GM04504 (cell line): ENCODE measurements at regions not wholly inside any gene's neighbourhood (a gene's known extent, or its start where the extent isn't known, plus 50 kb on each side); places are given as distances from the start of the nearest gene placed in this dataset.
A peak's percentile ranks its signal among the peaks of the same experiment; 100 is the strongest.

Experiments used
- DNase-seq: peaks from one replicate; pipeline ENCODE4 v3.0.0-alpha.2; 2012; ENCODE audit warnings: low read depth

DNA sequence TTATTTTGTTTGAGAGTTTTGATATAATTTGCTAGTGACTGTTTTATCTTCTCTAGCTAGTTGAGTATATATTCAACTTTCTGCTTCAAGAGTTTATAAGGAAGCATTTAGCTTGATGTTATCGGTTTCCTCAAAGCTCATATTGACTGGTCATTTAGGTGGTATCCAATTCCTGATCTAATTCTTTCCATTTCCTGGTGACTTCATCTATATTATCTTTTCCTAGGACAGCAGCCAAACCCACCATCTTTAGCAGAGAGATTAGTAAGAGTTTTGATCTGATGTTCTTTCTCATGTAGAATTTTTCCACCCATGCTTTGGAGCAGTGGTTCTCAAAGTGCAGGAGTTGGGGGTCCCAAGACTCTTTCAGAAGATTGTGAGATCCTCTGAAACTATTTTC is 148.6 kb upstream of the STT3B start:
- DNase-seq, result no peak

DNA sequence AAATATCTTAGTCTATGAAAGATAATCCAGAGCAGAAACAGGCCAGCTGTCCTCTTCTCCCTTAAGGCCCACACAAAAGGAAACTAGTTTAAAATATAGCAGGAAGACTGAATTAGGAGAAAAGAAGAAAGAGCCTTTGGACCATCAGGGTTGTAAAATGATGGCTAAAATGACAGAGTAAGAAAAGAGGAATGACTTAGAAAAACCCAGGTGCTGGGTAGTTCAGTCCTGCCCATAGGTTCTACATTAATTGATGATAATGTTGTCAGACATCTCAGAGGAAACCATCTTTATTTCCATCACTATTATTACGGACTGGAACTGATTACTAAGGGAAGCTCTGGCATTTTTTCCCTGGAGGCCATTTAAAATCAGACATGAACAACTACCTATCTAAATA is 142.8 kb upstream of the STT3B start:
- DNase-seq, result no peak

DNA sequence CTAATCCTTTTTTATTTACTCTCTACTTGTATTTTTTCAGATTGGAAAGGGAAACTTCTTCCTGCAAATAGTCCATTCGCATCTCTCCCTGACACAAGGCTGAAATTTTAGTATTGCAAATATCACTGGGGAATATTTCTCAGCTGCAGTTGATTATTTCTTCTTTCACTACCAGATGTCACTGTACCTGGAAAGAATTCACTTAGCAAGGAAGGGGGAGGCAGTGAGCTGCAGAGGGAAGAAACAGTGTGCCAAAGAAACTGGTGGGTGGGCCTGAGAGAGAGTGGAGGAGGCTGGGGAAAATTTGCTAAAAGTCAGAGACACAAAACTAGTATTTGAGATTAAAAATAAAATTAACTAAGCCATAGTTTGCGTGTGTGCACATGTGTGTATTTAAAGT is 142.3 kb upstream of the STT3B start:
- no peak for DNase-seq

DNA sequence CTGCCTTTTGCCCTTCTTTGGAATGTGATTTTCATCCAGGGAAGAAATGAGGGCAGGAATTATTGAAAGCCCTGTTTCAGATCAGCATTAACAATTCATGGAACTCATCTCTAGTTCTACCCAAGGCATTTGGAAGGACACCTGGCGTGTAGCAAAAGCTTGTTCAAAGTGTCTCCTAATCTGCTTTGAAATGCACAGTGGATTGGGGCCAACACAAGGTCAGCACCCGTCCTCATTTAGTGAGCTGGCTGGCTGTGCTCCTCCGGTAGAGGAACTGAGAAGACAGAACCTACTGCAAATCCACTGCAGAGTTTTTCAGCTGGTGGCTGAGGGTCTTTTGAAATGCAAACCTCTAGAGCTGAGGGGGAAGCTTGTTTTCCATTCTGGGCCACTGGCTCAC is 141.6 kb upstream of the STT3B start:
- DNase-seq, result no peak

DNA sequence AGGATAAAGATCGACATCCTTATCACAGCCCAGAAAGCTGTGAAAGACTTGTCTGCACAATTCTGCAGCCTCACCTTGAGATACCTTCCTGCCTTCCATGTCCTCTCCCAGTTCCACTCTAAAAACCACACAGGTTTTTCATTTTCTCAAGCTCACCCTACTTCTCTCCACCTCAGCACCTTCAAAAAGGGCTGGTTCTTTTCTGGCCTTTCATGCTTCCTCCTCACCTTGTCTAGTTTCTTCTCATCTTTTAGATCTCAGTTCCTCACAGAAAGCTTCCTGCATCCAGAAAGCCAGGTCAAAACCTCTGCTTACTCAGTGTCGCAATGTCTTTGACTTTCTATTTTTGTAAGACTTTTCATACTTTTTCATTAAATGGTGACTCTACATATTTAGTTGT is 140.2 kb upstream of the STT3B start:
- DNase-seq, result no peak

DNA sequence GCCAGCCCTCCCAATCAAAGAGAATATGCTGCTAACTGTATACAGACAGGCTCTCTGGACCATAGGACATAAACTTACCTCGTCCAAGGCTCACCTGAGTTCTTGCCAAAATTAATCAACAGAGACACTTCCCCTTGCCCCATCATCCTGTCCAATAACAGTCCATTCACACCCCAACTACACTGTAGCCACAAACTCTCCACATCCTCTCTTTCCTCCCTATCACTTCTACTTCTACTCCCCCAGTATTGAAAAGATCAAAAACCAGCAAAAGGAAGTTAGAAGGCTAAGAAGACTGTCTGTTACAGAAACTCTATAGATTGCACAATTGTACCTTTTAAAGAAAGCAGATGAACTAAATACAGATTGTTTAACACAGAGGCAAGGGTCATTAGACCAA is 133.5 kb upstream of the STT3B start:
- DNase-seq, result no peak

DNA sequence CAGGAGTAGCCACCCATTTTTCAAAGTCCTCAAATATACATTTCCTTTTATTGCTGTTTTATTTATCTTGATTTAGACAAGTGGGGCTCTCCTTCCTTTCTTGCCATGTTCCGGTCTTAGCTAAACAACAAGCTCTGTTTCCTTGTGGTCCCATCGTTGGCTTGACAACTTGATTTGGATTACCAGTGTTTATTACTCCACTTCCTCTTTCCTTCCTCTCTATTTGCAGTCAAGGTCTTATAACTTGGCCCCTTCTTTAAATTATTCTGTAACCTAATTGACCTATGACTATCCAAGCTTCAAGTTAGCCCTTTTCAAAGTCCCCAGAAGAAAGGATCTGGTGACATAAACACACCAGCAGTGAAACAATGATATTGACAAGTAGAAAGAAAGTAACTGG is 130.6 kb upstream of the STT3B start:
- DNase-seq, result no peak

DNA sequence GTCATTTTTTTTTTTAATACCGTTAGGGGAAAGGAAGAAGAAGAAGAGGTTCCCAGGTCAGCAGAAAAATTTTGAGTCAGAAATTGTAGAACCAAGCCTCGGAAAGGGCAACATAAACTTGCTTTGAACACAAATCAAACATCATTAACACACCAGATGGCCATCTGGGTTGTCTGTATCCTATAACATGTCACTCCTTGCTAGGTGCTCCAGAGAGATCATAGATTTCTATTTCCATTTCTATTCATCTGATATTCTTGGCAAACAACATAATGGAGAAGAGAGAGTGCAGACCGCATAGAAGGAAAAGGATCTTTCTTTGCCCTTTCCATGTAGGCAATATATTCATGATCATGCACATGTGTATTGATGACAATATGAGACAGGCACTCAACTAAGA is 129.5 kb upstream of the STT3B start:
- no peak for DNase-seq

DNA sequence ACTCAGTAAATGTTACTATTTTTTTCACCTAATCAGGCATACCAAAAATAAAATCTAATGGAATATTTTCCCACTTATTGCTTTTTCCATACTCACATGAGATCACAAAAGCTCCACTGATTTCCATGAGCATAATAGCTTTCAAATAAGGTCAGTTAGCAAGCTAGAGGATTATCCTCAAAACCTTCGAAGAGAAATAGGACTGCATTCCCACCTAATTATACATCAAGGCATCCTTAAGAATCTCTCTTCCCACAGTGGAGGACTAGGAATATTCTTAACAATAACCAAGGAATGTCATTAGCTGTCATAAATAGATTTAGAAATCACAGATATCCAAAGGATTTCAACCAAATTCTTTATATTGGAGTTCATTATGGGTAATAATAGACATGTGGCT is 127.9 kb upstream of the STT3B start:
- no peak for DNase-seq

DNA sequence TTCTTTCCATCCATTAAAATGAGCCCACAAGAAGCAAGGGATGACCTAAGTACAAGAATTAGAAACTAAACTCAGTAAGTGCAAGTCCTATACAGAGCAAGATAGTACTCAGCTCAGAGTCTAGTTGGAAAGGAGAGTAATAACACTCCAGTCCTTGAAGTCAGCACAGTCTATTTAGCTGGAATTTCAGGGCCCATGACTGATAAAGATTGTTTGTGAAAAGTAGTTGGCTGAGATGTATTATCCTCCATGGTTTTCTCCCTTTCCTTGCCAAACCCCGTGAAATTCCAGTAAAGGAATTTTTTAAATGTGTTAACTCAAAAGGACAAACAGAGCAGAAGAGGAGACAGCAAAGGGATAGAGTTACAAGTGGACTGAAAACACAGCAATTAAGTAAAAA is 127.2 kb upstream of the STT3B start:
- no peak for DNase-seq

DNA sequence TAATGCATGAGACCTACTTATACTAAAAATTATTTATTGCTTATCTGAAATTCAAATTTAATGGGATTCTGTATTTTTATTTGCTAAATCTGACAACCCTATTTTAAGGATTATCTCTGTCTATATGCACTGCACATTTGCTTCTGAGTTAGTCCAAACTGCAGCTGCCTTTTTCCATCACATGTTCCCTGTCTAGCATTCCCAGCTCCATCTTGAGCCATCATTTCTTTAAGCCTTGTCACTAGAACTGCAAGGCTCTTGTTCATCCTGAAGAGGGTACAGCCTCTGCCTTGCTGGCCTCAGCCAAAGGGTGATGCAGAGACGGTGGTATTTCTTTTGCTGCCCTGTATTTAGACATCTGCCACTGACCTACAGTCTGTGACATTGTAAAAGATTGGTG is 125.8 kb upstream of the STT3B start:
- no peak for DNase-seq

DNA sequence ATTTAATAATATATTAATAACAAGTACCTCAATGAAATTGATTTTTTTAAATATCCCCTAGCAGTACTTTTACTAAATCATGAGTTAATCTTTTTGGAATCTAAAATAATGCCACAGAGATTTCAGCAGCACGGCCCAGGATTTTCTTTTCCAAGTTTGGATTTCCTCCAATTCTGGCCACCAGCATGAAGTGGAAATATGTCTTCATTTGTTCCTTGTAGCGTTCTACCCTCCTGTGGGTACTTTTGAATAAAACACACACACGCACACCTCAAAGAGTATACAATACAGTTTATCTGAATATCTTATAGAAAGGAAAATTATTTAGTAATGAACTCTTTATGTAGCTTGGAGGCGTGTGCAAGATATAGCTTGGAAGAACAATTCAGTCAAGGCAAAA is 125.1 kb upstream of the STT3B start:
- DNase-seq, result no peak

DNA sequence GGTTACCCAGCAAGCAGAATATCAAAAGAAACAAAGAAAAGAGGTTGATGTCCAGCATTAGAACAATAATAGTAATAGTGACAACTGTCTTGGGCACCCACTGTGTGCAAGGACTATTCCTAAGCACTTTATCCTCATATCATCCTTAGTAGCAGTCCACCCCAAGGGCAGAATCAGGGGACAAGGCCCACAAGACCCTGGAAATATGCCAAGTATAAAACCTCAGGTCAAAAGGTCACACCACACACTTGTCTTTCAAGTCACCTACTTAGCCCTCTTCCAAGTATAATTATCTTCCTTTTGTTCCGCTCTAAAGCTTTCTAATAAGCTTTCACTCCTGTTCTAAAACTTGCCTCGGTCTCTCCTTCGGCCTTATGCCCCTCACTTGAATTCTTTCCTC is 124.0 kb upstream of the STT3B start:
- no peak for DNase-seq

DNA sequence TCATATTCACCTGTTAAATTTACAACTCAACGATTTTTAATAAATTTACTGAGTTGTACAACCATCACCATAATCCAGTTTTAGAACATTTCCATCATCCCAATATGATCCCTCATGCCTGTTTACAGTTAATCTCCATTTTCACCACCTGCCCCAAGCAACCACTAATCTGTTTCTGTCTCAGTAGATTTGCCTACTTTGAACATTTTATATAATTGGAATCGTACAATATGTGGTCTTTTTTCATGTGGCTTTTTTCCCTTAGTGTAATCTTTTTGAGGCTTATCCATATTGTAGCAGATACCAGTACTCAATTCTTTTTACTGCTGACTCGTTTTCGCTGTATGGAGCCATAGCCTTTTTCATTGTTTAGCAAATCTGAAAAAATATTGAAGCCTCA is 123.3 kb upstream of the STT3B start:
- DNase-seq, result no peak

DNA sequence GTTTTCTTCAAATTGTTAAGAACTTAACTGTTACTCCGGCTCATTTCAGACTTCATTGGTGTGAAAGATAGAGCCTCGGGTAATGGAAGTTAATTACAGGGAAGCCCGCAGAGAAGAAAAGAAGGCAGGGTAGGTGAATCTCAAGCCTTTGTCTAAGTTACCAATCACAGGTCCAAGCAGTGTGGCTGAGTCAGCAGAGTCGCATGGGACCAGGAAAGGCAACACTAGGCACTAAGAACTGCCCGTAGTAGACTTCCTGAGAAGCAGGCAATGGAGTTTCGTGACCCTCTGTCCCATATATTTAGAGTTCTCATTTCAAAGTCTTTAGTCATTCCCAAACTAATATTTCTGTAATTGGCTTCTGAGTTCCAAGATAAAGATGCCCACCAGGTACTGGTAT is 122.9 kb upstream of the STT3B start:
- DNase-seq, result no peak

DNA sequence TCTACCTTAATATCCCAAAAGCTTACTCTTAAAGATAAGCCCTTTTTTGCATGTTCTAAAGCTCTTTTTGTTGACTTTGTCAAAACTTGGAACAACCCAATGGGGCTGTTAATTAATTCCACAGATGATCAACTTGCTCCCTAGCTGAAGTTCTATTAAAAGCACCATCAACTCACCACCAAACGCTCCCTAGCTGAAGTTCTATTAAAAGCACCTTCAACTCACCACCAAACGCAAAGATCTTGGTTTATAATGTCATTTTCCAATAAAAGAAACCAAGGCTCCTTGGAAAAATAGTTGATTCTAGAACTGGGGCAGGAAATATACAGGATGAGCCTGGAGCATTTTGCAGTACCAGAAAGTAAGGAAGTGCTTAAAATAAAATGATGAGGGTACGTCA is 122.3 kb upstream of the STT3B start:
- no peak for DNase-seq

DNA sequence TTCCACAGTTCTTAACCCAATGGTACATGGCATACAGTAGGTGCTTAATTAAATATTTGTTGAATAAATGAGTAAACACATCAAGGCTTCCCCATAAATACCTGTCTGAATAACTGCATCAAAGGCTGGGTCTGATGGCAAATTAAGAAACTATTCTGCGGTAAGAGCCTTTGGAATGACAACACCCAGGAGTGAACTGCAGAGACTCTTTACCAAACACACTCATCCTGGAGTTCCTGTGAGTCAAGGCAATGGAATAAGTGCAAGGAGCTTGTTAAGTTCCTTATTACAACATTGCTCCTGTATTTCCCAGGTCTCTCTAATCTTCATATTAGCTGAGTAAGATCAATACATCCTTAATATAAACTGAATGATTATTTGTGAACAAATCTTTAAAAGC is 119.9 kb upstream of the STT3B start:
- DNase-seq, result no peak

DNA sequence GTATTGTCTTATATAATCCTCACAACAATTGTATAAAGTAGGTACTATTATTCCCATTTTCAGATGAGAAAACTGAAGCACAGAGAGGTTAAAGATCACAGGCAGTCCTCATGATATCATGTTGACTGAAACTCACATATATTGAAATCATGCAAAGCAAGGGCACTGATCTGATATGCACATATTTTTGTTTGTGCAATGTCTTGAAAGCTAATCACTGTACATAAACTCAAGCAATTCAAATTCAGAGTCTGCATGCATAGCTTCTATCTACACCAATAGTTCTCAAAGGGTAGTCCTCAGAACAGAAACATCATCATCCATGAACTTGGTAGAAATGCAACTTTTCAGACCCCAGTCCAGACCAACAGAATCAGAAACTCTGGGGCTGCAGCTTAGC is 119.2 kb upstream of the STT3B start:
- no peak for DNase-seq

DNA sequence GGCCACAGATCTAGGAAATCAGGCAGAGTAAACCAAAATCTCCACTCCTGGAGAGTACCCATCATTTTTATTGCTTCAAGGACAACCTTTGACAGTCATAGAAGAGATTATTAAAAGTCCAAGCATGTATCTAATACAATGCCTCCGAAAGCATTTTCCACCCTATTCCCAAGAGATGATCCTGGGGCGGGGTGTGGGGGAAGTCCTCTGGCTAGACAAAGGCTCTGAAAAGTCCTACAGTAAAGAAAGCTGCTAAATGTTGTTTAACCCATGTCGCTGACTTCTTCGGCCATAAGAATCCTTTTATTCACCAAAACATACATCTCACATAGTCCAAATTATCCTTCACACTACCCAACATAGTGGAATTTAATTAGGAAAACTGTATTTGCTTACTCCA is 115.7 kb upstream of the STT3B start:
- DNase-seq, result no peak

DNA sequence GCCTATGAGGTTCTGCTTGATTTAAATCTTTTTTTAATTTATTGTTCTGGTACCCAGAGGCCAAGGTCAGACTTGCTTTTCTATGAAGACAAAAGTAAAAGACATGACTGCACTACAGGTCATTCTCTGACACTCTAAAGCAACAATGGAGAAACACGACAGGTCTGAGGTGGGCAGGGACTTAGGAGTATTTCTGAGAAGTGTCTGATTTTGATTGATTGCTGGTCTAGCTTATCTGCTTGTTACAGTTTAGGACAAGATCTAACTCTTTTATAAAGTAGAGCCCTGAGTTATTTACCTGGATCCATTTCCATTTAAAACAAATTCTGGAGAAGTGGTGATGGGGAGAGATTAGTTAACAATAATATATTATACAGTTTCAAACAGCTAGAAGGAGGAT is 115.2 kb upstream of the STT3B start:
- no peak for DNase-seq

DNA sequence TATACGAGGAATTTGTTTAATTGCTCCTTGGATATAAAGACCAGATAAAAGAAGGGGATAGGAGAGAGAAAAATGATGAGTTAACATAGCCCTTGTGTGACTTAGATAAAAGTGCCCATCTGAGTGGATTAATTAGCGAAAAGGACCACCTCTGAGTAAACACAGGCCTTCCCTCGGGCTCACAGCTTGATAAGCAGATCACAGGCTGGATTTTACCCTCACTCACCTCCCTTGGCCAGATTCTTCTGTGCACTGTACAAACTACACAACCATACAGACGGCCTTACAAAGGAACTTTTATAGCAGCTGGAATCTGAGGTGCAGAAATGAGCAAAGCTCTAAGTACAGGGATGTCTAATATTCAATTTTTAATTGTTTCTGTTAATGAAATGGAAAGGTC is 112.4 kb upstream of the STT3B start:
- DNase-seq, result no peak

DNA sequence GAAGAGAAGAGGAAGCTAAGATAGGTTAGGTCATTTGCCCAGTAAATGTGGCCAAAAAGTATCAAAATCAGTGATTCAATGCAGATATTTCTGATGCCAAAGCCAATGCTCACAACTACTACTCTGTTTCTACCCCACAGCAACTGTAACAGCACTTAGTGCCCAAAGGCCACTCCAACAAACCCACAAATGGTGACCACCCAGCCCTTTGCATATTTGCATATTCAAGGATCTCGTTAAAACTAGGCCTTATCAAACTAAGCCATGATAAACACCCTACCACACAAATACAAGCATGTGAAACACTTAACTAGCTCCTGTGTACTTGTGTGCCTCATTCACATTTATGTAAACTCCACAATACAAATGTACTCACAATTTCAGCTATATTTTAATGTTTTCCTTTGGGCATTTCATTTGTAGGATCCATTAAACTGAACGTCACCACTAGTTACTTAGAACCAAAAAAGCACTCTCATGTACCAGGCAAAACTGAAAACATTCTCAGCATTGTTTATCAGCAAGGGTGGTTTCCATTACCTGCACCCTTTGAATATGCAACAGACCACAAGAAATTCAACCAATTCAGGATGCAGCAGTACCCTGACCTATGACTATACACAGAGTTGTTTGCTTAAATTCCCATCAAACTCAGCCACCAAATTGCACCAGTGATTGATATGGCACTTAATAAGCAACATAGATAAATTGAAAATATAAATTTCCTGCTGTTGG is 111.2 kb upstream of the STT3B start:
- DNase-seq, result no peak

DNA sequence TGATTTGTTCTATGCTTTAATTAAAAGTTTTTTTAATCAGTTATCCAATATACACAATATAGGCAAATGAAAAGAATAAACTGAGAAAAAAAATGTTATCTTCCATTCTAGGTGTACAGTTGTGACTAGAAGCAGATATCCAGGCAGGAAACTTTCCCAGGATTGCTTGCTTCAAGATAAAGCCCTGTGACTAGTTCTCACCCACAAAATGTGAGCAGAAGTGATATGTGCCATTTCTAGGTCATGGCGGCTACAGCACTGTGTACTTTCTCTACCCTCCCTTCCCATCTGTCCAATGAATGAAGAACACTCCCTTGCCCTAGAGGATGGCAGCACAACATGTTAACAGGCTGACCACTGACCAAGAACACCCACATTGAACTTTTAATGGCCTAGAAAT is 110.5 kb upstream of the STT3B start:
- DNase-seq, result no peak

DNA sequence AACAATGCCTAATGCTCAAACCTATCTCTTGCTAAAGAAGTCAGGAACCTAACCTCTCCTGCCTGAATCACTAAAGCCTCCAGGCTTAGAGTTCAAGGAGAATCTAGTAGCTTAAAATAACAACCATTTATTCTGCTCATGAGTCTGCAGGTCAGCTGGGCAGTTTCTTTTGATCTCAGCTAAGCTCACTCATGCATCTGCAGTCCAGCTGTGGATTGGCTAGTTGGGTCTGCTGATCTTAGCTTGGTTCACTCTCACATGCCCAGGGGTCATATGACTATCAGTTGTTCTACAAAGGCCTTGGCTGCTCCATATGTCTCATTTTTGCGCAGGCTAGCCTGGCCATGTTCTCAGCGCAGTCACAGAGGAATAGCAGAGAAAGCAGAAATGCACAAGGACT is 109.2 kb upstream of the STT3B start:
- peak; percentile 10 for DNase-seq

DNA sequence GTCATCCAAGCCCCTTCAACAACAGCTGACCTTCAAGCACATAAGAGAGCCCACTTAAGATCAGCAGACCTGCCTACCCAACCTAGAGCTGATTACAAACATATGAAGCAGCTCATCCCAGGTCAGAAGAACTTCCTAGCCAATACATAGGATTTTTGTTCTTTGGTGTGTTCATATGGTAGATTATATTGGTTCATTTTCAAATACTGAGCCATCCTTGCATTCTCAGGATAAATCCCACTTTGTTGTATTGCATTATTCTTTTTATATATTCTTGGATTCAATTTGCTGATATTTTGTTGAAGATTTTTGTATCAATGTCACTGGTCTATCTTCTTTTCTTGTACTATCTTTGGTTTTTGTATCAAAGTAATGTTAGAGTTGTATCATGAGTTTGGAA is 107.3 kb upstream of the STT3B start:
- DNase-seq, result no peak
